ENCODE measurements at regions not wholly inside any gene's neighbourhood (a gene's known extent, or its start where the extent isn't known, plus 50 kb on each side); places are given as distances from the start of the nearest gene placed in this dataset.
A peak's percentile ranks its signal among the peaks of the same experiment; 100 is the strongest.

- TF ChIP-seq ZNF292 (tag by site-specific recombination; IDR thresholded peaks at IDR 0.05; ENCODE audit: borderline replicate concordance, low read depth), result no peak
- TF ChIP-seq ZNF596 (tag by site-specific recombination; IDR thresholded peaks at IDR 0.05), result no peak
- TF ChIP-seq ZBTB20 (tag by site-specific recombination; IDR thresholded peaks at IDR 0.05), result no peak
- TF ChIP-seq YY1 (tag by site-specific recombination; IDR thresholded peaks at IDR 0.05), result no peak
Observed at GRCh38 chr7:106420736-106421135, 136.0 kb upstream of the NAMPT start (continued).

- POLR2A ChIA-PET, result no interaction called here
- CTCF ChIA-PET, result interaction anchor here (1.8 kb wide), 1 partner anchor 244 kb away, joined by 4 read pairs; no protein-coding TSS in a partner anchor
- no peaks in the 10 kb centered on the region for H3K9me3 ChIP-seq (ENCODE audit: control insufficient read depth, insufficient read depth, low read depth, low read length)
- H3K27ac ChIP-seq (ENCODE audit: extremely low read depth, low read depth, low read length), result no peak overlapping the region
- H3K4me1 ChIP-seq (ENCODE audit: control insufficient read depth, insufficient read depth, low read length), result no peaks in the 10 kb centered on the region
- H3K4me3 ChIP-seq (ENCODE audit: low read depth, low read length), result no peak overlapping the region
- TF ChIP-seq SETDB1 (IDR thresholded peaks at IDR 0.05; ENCODE audit: insufficient read length, low read length) (no peak), ZFHX2 (tag by site-specific recombination; conservative IDR thresholded peaks at IDR 0.05) (peak; percentile 53), ZNF423 (tag by site-specific recombination; IDR thresholded peaks at IDR 0.05) (no peak), ZNF660 (tag by site-specific recombination; IDR thresholded peaks at IDR 0.05) (no peak), EGR2 (tag by site-specific recombination; IDR thresholded peaks at IDR 0.05; ENCODE audit: low read depth) (peak; percentile 20; the same call in 1 of the 2 replicates), ZSCAN5A (tag by site-specific recombination; IDR thresholded peaks at IDR 0.05) (no peak)
- H3K36me3 ChIP-seq (ENCODE audit: control insufficient read depth in 2 of 2, insufficient read depth in 1 of 2, low read length in 2 of 2), result no peaks in the 10 kb centered on the region
Observed at GRCh38 chr7:106420210-106420609, 135.4 kb upstream of the NAMPT start.

- CTCF ChIA-PET, result interaction anchor here (1.8 kb wide), 1 partner anchor 243 kb away, joined by 4 read pairs; no protein-coding TSS in a partner anchor
- Histone ChIP-seq H3K9me3 (ENCODE audit: control insufficient read depth, insufficient read depth, low read depth, low read length) (no peaks in the 10 kb centered on the region), H3K4me1 (ENCODE audit: control insufficient read depth, insufficient read depth, low read length) (no peaks in the 10 kb centered on the region), H3K4me3 (ENCODE audit: low read depth, low read length) (no peak overlapping the region), H3K27ac (ENCODE audit: extremely low read depth, low read depth, low read length) (no peak overlapping the region), H3K36me3 (ENCODE audit: control insufficient read depth in 2 of 2, insufficient read depth in 1 of 2, low read length in 2 of 2) (no peaks in the 10 kb centered on the region)
- POLR2A ChIA-PET, result no interaction called here
- TF ChIP-seq ZNF560 (tag by site-specific recombination; IDR thresholded peaks at IDR 0.05; ENCODE audit: borderline replicate concordance), result no peak
- TF ChIP-seq ZNF18 (tag by site-specific recombination; IDR thresholded peaks at IDR 0.05), result no peak
- TF ChIP-seq INSM2 (tag by site-specific recombination; IDR thresholded peaks at IDR 0.05), result no peak
- TF ChIP-seq ZSCAN5A (tag by site-specific recombination; IDR thresholded peaks at IDR 0.05), result no peak
- TF ChIP-seq ZNF704 (tag by site-specific recombination; IDR thresholded peaks at IDR 0.05), result no peak
- no peak for TF ChIP-seq ZNF132 (tag by site-specific recombination; IDR thresholded peaks at IDR 0.05; ENCODE audit: borderline replicate concordance)
- no peak for TF ChIP-seq ZNF580 (tag by site-specific recombination; IDR thresholded peaks at IDR 0.05)
- no peak for TF ChIP-seq ZNF768 (tag by site-specific recombination; IDR thresholded peaks at IDR 0.05)
- no peak for TF ChIP-seq SP7 (tag by site-specific recombination; IDR thresholded peaks at IDR 0.05)
- TF ChIP-seq RBAK (tag by site-specific recombination; IDR thresholded peaks at IDR 0.05), result no peak
- no peak for TF ChIP-seq ZNF311 (tag by site-specific recombination; IDR thresholded peaks at IDR 0.05; ENCODE audit: borderline replicate concordance)
- TF ChIP-seq ZNF664 (tag by site-specific recombination; IDR thresholded peaks at IDR 0.05), result no peak
- TF ChIP-seq ZNF266 (tag by site-specific recombination; IDR thresholded peaks at IDR 0.05; ENCODE audit: low read depth), result no peak
- TF ChIP-seq SCRT2 (tag by site-specific recombination; IDR thresholded peaks at IDR 0.05), result no peak
Observed at GRCh38 chr7:106419455-106420182, 134.8 kb upstream of the NAMPT start.
